CD4-positive, alpha-beta T cell (primary cell): ENCODE measurements at regions not wholly inside any gene's neighbourhood (a gene's known extent, or its start where the extent isn't known, plus 50 kb on each side); places are given as distances from the start of the nearest gene placed in this dataset.

Source experiments
- ATAC-seq: fragments of 200-7000 bp; cut with Tn5 transposase; one replicate; pipeline ENCODE4 v1.10.0; 2022; ENCODE audit warnings: mild to moderate bottlenecking; ENCODE audit not compliant: poor library complexity
- CTCF ChIA-PET: fragments of 350-600 bp; sonication (Branson Sonifier 250); formaldehyde crosslinking; loops from one replicate; lab custom pipeline; 2021; ENCODE audit warnings: antibody characterized with exemption, inconsistent platforms; lab: Charles Lee
- POLR2A ChIA-PET: fragments of 350-600 bp; sonication (Branson Sonifier 250); formaldehyde crosslinking; loops from one replicate; lab custom pipeline; 2021; ENCODE audit warnings: antibody characterized with exemption, inconsistent platforms; lab: Charles Lee
- DNase-seq, 14 experiments: peaks; one replicate each; pipeline ENCODE4 v3.0.0-alpha.2; 2013 to 2020; ENCODE audit warnings: mixed read lengths in 2 of 14
- H3K27ac ChIP-seq, 2 donors: one replicate each; pipeline versions ENCODE4 v1.5.1 to v1.7.0; 2013; ENCODE audit warnings: low read length in 2 of 2, low read depth in 1 of 2, mild to moderate bottlenecking in 1 of 2
- H3K27me3 ChIP-seq, 2 experiments: 1 replicate in 1 of 2; 2 replicates in 1 of 2; pipeline versions ENCODE4 v1.6.1 to v1.7.0; 2013; ENCODE audit warnings: low read length in 2 of 2, control low read depth in 1 of 2, mild to moderate bottlenecking in 1 of 2, moderate library complexity in 1 of 2; ENCODE audit not compliant: insufficient read depth in 2 of 2, control insufficient read depth in 1 of 2
- H3K36me3 ChIP-seq: one replicate; pipeline ENCODE4 v1.6.1; 2013; ENCODE audit warnings: low read length, control low read depth; ENCODE audit not compliant: insufficient read depth
- H3K4me1 ChIP-seq: one replicate; pipeline ENCODE4 v1.6.1; 2013; ENCODE audit warnings: low read length, control low read depth; ENCODE audit not compliant: insufficient read depth
- H3K4me3 ChIP-seq: one replicate; pipeline ENCODE4 v1.5.1; 2013; ENCODE audit warnings: mild to moderate bottlenecking, low read length, moderate library complexity
- H3K9me3 ChIP-seq, 2 experiments: 1 replicate in 1 of 2; 2 replicates in 1 of 2; pipeline versions ENCODE4 v1.6.1 to v1.7.0; 2013; ENCODE audit warnings: low read length in 2 of 2, mild to moderate bottlenecking in 2 of 2, control low read depth in 1 of 2, moderate library complexity in 1 of 2; ENCODE audit not compliant: control insufficient read depth in 1 of 2, insufficient read depth in 1 of 2
- H3K27ac Mint-ChIP-seq: one replicate; pipeline ENCODE4 v1.8.0; 2020; ENCODE audit warnings: mixed read lengths
- H3K27me3 Mint-ChIP-seq: one replicate; pipeline ENCODE4 v1.8.0; 2021; ENCODE audit warnings: mixed read lengths
- H3K36me3 Mint-ChIP-seq: one replicate; pipeline ENCODE4 v1.8.0; 2021; ENCODE audit warnings: low read depth, mixed read lengths
- H3K4me1 Mint-ChIP-seq: one replicate; pipeline ENCODE4 v1.8.0; 2021; ENCODE audit warnings: low read depth, mixed read lengths
- H3K4me3 Mint-ChIP-seq: one replicate; pipeline ENCODE4 v1.8.0; 2020; ENCODE audit warnings: mild to moderate bottlenecking, mixed read lengths
- H3K9me3 Mint-ChIP-seq: one replicate; pipeline ENCODE4 v1.8.0; 2020; ENCODE audit warnings: mixed read lengths
- CTCF ChIP-seq: fragments of 200-600 bp; IDR thresholded peaks from one replicate; pipeline ENCODE4 v1.8.0; 2022; ENCODE audit warnings: antibody characterized with exemption, mild to moderate bottlenecking
- intact Hi-C, 2 experiments: fragments of 100-400 bp; cut with DNase I in 1 of 2; cut with micrococcal nuclease in 1 of 2; formaldehyde crosslinking; loops; one replicate each; pipeline versions ENCODE4 v1.15.1 to v1.9.0; 2023 to 2025; cut with DNase I, micrococcal nuclease

- intact Hi-C loops = no loop called here
- Histone ChIP-seq H3K36me3 (no peaks in the 10 kb centered on the region), H3K27ac (no peak overlapping the region), H3K4me3 (no peak overlapping the region), H3K9me3 (peaks cover 0 to 6% of the 10 kb centered on the region in 2 experiments), H3K4me1 (no peaks in the 10 kb centered on the region), H3K27me3 (peaks cover 0 to 4% of the 10 kb centered on the region in 2 experiments)
- Mint-ChIP-seq H3K27ac (no peak overlapping the region), H3K9me3 (no peaks in the 10 kb centered on the region), H3K4me3 (no peak overlapping the region), H3K36me3 (no peaks in the 10 kb centered on the region), H3K27me3 (peaks cover 10% of the 10 kb centered on the region), H3K4me1 (no peaks in the 10 kb centered on the region)
- no peak for ATAC-seq
- ChIA-PET POLR2A (no interaction called here), CTCF (no interaction called here)
- no peak for DNase-seq
- TF ChIP-seq CTCF = no peak
Observed at GRCh38 chr6:1127597-1128288, 184.2 kb upstream of the FOXQ1 start.

GRCh38 chr6:1127129-1127528, 184.8 kb upstream of the FOXQ1 start:
- H3K27me3 ChIP-seq = peaks cover 0 to 4% of the 10 kb centered on the region in 2 experiments
- intact Hi-C loops = no loop called here
- DNase-seq = no peak
- Mint-ChIP-seq H3K27ac (no peak overlapping the region), H3K4me1 (no peaks in the 10 kb centered on the region), H3K27me3 (peaks cover 10% of the 10 kb centered on the region), H3K36me3 (no peaks in the 10 kb centered on the region), H3K9me3 (no peaks in the 10 kb centered on the region), H3K4me3 (no peak overlapping the region)
- H3K36me3 ChIP-seq = no peaks in the 10 kb centered on the region
- POLR2A ChIA-PET = no interaction called here
- CTCF ChIA-PET = no interaction called here
- H3K27ac ChIP-seq = no peak overlapping the region
- peaks cover 0 to 6% of the 10 kb centered on the region in 2 experiments for H3K9me3 ChIP-seq
- no peak for TF ChIP-seq CTCF
- no peaks in the 10 kb centered on the region for H3K4me1 ChIP-seq
- ATAC-seq = no peak
- no peak overlapping the region for H3K4me3 ChIP-seq

- POLR2A ChIA-PET = no interaction called here
- Mint-ChIP-seq H3K4me3 (no peak overlapping the region), H3K27me3 (peaks cover 4% of the 10 kb centered on the region), H3K36me3 (no peaks in the 10 kb centered on the region), H3K4me1 (no peaks in the 10 kb centered on the region), H3K27ac (no peak overlapping the region), H3K9me3 (no peaks in the 10 kb centered on the region)
- no peak for TF ChIP-seq CTCF
- no peak for DNase-seq
- intact Hi-C loops = no loop called here
- CTCF ChIA-PET = no interaction called here
- no peaks in the 10 kb centered on the region for H3K36me3 ChIP-seq
- no peaks in the 10 kb centered on the region for H3K4me1 ChIP-seq
- H3K27ac ChIP-seq = no peak overlapping the region
- H3K27me3 ChIP-seq = peaks cover 0 to 4% of the 10 kb centered on the region in 2 experiments
- no peak overlapping the region for H3K4me3 ChIP-seq
- peaks cover 0 to 5% of the 10 kb centered on the region in 2 experiments for H3K9me3 ChIP-seq
- no peak for ATAC-seq
Observed at GRCh38 chr6:1126036-1126435, 185.9 kb upstream of the FOXQ1 start.
